AG09319 (cell line): ENCODE measurements at regions not wholly inside any gene's neighbourhood (a gene's known extent, or its start where the extent isn't known, plus 50 kb on each side); places are given as distances from the start of the nearest gene placed in this dataset.

ENCODE experiments used
- DNase-seq: peaks from one replicate; pipeline ENCODE4 v3.0.0-alpha.2; 2010; ENCODE audit warnings: low read depth; ENCODE audit errors: extremely low read depth
- TF ChIP-seq, protein P1 (sequence below): IDR thresholded peaks from 2 replicates; pipeline ENCODE4 v1.5.1; 2011; ENCODE audit warnings: low read depth, mild to moderate bottlenecking, inconsistent platforms, low read length, moderate library complexity

DNA sequence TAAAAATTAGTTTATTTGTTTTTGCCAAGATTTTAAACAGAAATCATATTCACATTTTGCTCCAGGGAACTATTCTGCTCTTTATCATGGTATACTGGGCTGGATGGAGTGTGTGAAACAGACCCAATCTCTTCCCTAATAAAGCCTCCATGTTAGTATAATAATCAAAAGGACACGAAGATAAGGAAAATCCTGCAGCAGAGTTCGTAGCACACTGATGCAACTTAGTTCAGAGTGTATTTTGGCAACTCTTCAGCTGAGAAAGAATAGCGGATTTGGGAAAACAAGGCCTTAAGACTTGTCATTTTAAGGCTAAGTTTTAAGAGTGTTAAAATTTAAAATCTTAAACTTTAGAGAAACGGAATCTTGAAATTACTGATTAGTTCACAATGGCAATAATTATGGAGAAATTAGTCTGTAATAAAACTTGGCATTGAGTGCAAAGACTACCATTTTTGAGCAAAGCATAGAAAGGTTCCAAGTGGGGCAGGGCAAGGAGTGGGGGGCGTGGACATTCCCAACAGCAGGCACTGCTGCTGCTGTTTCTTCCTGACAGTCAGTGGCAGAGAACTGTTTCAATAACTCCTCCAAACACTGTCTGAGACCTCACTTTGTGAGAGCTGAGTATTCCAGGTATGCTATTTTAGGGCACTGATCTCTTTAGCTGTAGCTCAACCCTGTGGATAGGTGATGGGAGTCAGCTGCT, 225.0 kb downstream of the HRH4 start:
- TF ChIP-seq, protein P1, sequence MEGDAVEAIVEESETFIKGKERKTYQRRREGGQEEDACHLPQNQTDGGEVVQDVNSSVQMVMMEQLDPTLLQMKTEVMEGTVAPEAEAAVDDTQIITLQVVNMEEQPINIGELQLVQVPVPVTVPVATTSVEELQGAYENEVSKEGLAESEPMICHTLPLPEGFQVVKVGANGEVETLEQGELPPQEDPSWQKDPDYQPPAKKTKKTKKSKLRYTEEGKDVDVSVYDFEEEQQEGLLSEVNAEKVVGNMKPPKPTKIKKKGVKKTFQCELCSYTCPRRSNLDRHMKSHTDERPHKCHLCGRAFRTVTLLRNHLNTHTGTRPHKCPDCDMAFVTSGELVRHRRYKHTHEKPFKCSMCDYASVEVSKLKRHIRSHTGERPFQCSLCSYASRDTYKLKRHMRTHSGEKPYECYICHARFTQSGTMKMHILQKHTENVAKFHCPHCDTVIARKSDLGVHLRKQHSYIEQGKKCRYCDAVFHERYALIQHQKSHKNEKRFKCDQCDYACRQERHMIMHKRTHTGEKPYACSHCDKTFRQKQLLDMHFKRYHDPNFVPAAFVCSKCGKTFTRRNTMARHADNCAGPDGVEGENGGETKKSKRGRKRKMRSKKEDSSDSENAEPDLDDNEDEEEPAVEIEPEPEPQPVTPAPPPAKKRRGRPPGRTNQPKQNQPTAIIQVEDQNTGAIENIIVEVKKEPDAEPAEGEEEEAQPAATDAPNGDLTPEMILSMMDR, result no peak
- DNase-seq, result no peak

DNA sequence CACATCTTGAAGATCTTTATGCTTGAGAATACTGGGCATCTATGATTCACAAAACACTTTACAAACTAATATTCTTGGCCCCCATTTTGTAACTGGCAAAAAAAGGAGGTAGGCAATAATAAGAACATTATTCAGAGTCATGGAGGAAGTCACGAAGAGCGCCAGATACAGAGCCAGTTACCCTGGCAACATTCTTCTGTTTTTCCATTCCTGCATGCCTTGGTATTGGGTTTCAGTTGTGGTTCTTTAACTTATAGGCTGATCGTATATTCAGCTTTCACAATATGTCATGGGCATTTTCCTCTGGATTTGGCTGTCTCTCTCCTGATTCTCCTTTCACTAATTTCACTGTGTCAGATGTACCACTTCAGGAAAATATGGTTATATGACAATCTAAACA, 234.7 kb downstream of the HRH4 start:
- no peak for DNase-seq
- TF ChIP-seq, protein P1, result no peak

DNA sequence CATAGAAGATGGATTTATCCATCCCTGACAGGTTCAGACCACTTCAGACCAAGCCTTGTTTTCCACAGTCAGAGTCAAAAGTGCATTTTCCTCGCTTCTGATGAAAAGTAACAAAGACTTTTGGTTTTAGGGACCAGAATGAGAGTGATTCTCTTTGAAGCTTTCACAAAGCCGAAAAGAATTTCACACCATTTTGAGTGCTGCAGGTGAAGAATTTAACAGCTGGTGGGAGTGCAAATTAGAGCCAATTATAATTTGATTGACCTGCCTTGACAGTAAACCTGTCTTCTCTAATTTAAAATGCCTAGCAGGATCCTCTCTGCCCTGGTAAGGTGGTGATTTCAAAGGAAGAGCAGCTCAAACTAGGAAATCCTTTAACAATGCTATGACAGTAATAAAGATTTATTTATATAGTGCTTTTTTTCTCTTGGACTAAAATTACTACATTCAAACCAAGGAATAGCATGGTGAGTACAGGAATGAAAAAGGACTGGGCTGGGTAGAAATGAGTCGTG, 241.6 kb downstream of the HRH4 start:
- no peak for DNase-seq
- TF ChIP-seq, protein P1, result no peak

DNA sequence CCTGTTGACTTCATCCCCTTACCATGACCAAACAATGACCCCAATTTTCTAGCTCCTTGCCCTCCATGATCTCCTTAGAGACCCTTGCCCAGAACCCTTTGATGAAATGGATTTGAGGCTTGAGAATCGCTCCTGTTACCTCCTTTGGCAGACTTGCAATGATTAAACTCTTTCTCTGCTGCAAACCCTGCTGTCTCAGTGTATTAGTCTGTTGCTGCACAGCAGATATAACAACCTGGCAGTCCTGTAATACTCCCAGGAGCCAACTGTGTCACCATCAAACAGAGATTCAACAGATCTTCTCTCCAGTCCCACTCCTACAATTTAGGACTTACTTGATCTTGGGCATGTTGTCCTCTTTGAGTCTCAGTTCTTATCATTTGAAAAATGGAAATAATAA, 242.9 kb downstream of the HRH4 start:
- TF ChIP-seq, protein P1, result no peak
- DNase-seq, result no peak

DNA sequence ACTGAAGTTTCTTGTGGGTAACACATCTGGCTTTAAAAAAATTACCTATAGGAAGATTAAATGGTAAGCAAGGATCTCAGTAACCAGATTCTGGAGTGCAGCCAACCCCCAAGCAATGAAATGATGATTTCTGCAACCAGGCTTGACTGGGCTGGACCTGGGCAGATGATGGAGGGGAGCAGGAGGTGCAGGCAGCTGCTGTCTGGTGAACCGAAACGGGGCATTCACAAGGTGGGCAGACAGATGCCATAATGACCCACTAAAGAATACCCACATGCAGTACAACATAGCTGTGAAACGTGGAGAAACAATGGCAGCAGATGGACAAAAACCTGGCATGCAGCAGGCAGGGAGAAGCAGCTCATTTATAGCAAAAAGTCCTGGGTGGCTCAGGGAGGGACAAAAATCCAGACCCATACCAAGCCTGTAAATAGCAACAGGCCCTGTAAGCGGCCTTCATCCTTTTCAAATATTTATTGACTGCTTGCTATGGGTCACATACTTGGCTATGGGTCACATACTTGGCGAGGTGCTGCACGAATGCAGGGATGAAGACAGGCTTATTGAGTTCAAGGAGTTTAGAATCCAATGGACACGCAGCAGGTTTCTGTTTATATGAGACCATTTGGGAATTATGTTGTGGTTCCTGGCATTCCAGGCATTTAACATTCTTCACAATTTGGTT, 244.7 kb downstream of the HRH4 start:
- peak; percentile 87 for DNase-seq
- TF ChIP-seq, protein P1, result no peak

DNA sequence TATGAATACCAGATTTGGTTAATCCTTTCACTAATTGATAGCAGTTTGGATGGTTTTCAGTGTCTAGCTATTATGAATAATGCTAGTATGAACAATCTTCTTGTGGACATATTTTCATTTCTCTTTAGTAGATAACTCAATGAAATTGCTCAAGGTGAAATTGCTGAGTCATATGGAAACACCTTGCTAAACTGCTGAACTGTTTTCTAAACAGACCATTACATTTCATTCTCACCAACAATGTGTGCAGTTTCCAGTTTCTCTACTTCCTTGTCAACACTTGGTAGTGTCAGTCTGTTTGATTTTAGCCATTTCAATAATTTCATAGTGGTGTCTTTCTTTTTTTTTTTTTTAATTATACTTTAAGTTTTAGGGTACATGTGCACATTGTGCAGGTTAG, 250.0 kb downstream of the HRH4 start:
- TF ChIP-seq, protein P1, result no peak
- no peak for DNase-seq

DNA sequence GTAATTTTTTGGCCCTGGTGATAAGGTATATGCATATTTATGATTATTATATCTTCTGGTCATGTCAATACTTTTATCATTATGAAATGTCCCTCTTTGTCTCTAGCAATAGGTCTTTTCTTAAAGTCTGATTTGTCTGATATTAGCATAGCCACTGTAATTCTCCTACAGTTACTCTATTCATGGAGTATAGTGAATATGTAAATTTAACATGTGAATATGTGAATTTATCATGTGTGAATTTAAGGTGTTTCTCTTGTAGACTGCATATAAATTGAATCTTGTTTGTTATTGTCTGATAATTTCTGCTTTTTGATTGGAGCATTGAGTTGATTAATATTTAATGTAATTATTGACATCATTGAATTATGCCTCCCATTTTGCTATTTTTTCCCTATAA, 259.4 kb downstream of the HRH4 start:
- TF ChIP-seq, protein P1, result no peak
- DNase-seq, result no peak
